COLO829 (cell line): ENCODE measurements at regions not wholly inside any gene's neighbourhood (a gene's known extent, or its start where the extent isn't known, plus 50 kb on each side); places are given as distances from the start of the nearest gene placed in this dataset.
"Not testable (repeated sequence)": the region's sequence is repeated elsewhere in the genome, so short reads cannot be mapped to it uniquely, and the experiment has no call there.

Experiments used
- DNase-seq: peaks from one replicate; pipeline ENCODE4 v3.0.0; 2012; ENCODE audit warnings: low spot score

DNA sequence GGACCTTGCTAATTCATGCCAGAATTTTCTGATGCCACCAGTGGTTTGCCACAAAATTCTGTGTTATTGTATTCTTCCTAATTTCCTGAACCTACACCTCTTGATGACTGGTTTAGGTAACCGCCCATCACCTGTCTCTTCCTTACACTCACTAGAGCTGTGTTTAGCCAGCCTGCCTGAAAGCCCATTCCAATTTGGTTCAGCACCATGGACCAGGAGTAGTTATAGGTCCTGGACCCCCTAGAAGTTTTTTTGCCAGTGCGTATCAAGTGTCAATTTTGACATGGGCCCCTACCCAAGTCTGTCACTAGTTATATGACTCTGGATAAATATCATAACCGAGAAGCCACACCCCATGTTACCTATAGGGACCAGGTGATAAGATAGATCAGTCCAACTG, 94.0 kb upstream of the NAP1L1 start:
- no peak for DNase-seq

DNA sequence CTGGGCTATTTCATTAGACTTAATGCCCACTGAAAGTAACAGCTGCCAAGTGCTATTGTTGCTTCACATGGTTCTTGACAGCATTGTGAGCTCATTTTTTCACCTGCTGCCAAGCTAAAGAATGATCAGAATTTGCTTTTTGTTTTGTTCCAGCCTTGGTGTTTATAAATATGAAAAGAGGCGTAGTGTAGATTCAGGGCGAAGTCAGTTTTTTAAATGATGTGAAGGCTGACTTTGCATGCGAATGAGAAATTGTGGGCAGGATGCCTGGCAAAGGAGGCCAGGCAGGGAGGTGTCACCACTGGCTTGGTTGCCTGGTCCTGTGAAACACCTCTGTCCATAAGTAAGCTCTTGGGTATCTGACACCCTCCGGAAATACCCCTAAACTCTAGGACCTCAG, 93.3 kb upstream of the NAP1L1 start:
- DNase-seq: no peak

DNA sequence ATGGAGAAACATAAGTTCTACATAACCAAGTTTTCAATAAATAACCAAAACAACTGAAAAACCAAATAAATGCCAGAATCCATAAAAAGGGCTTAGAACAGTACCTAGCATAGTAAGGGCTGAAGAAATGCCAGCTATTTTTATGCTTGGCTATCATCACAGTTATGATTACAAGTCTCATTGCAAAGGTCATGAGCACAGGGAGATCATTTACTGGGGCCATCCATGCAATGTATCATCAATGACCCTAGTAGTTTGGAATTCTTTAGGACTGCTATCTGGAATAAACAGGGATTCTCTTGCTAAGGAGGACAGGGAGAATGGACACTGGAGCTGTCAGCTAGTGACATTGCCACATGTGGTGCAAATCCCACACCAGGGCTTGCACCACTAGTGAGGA, 92.5 kb upstream of the NAP1L1 start:
- DNase-seq: peak; percentile 18

DNA sequence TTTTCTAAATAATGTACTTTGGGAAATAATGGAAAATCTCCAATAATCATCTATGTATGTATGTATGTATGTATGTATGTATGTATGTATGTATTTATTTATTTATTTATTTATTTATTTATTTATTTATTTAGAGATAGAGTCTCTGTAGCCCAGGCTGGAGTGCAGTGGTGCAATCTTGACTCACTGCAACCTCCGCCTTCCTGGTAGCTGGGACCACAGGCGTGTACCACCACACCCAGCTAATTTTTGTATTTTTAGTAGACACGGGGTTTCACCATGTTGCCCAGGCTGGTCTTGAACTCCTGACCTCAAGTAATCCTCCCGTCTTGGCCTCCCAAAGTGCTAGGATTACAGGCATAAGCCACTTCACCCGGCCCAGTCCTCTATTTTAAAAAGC, 91.5 kb upstream of the NAP1L1 start:
- DNase-seq: not testable (repeated sequence)

DNA sequence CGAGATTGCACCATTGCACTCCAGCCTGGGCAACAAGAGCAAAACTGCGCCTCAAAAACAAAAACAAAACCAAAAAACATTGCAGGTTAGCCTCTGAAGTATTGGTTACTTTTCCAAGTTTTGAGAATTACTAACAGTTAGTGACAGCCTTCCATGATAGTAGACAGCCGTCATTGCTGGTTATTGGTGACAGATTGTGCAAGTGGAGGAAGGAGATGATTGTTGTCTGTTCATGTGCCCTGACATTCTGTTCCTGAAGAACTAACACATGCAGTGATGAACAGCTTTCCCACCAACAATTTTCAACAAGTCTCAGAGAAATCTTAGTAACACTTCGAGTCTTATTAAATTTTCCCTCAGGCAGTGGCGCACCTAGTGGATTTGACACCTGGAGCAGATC, 89.3 kb upstream of the NAP1L1 start:
- DNase-seq: no peak

DNA sequence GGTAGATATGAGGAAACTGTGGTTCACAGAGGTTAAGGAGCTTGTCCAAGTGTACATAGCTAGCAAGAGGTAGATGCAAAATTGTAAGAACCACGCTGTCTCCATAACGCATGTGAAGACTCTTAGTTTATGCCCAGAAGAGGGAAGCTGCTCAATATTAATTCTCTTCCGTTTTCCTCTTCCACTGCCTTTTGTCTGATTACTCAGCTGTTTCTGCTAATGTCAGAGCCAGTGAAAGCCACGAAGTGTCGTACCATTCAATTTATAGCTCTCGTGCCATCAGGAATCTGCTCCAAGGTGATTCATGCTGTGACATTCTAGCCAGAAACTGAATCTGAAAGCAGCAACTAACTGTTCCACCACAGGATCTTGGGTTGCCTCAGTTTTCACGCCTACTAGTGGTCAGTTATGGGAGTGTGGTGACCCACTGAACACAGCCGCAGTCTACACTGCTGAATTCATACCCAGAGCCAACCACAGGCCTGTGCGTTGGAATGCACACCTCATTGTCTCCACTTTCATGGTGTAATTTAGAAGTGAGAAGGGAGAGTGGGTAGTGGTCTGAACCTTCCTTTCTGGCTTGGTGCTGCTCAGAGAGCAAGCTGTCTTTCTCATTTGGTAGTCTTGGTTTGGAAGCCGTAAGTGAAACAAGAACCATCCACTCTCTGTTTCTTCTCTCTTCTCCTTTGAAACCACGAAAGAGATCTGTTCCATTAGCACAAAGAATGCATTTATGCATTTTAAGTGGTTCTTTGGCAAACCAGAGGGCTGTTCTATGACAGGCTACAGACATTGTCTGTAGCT, 74.2 kb upstream of the NAP1L1 start:
- DNase-seq: peak; percentile 25

DNA sequence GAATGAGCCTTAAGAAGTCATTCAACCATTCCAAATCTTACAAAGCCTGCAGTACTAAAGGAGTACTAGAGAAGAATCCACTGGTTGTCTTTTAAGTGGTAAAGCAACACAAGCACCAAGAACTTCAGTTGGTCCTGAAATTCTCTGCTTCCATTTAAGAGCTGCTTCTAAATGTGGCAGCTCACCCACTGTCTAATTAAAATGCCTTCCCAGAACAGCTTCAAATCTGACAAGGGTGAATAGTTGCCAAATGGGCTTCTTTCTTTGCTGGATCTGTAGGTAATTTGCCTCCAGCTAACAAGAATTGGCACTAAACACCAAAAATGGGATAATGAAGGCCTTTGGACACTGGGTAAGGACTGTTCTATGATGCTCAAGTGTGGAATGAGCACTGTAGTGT, 72.2 kb upstream of the NAP1L1 start:
- DNase-seq: no peak

DNA sequence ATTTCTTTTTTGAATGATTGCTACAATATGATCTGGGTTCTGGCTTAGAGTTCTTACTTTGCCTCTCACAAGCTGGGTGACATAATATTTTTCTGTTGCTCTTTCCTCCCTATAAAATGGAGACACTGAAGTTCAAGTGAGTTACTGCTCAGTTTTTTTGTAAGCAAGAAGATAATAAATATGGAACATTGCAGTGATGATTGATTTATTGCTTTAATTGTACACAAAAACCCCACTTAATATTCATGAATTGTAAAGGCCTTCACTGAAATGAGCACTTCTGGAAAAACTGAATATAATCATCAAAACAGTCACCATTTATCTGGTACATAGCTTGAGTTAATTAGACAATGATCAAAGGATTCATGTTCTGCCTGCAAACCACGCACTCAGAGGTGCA, 71.8 kb upstream of the NAP1L1 start:
- DNase-seq: no peak

DNA sequence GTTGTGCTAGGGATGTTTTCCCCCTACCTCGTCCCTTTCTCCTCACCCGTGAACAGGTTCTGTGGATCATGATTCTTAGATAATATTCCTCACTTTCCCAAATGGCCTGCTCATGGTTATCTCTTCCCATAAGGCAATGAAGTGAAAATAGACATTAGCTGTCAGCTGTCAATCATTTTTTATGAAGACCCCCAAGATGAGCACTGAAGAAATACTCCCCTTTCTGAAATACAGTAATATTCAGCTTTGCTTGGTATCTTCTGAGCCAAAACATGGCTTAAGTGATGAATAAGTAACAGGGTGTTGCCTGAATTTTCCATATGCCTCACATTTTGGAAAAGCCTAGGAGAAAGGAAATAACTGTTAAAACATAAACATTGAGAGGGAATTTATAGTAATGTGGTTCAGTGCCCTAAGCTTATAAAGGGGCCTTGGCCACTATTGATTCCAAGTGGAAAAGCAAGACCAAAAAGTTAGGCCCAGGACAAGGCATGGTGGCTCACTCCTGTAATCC, 70.7 kb upstream of the NAP1L1 start:
- DNase-seq: no peak

DNA sequence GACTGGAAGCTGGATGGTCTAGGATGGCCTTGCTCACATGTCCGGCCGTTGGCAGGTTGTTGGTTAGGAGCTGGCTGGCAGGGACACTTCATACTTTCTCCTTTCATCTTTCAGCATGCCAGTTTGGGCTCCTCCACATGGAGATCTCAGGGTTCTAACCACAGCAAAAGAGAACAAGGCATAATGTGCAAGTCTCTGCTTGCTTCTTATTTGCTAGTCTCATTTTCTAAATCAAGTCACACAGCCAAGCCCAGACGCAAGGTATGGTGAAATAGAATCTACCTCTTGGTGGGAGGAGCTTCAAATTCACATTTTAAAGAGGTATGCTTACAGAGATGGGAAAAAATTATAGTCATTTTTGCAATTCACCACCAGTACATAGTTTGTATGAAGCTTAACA, 69.1 kb upstream of the NAP1L1 start:
- no peak for DNase-seq

DNA sequence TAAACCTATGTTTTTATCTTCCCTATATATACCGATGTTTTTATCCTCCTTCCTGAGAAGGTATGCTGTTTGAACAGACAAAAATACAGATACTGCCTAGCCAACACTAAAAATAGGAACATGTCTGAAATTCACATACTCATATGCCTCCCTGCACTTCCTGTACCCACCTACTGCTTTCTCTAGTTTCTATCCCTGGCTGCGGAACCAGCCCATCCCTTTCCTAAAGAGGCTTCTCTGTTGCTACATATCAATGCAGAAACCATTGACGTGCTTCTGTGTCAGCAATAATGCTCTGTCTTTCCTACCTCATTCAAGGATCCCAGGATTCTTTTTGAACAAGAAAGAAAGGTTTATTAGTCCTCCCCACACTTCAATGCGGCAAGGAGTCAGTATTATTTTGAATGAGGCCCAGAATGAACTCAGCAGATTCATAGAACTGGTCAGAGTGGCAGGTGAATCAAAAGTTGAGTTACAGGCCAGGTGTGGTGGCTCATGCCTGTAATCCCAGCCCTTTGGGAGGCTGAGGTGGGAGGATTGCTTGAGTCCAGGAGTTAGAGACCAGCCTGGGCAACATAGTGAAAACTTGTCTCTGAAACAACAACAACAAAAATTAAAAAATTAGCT, 67.8 kb upstream of the NAP1L1 start:
- DNase-seq: no peak

DNA sequence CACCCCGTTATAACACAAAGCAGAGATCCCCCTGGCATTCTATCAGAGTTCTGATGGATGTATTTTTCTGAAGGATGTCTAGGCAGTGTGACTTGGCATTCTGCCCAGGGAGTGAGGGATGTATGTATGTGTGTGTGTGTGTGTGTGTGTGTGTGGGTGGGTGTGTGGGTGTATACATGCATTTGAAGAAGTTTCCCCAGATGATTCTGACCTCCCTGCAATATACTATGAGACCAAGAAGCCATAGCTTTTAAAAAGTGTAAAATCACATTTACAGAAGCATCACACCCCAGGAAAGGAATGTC, 59.7 kb upstream of the NAP1L1 start:
- DNase-seq: no peak

DNA sequence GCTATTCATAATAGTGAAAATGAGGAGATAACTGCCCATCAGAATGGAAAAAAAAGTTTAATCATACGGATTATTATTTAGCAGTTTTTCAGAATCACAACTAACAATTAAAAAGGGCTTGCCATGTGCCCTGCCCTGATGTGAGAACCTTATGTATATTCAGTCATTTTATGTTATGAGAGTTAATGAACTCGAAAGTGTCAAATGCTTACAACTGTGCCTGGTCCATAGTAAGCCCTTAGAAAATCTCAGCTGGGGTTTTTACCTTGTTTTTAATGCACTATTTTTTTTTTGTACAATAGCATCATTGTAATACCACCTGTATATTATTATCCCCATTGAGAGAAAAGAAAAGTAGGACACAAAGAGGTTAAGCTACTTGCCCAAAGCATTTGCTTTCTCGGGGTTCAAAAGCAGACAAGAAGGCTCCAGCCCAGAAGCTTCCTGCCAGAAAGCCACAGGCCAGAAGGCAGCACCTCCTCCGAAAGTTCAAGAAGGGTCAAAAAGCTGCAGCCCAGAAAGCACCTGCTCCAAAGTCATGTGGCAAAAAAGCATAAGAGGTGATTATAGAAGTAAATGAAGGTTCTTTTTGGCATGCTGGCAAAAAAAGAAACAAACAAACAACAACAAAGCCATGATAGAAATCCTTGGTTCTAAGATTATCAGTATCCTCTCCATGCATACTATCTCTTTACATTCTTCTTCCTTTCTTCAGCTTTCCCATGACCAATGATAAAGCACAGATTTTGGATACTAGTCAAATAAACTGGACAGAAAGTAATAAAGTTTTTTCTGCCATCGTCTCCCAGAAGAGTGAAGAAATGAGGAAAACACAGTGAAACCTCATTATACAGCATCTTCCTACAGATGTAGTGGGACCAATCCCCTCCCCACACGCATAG, 59.1 kb upstream of the NAP1L1 start:
- no peak for DNase-seq

DNA sequence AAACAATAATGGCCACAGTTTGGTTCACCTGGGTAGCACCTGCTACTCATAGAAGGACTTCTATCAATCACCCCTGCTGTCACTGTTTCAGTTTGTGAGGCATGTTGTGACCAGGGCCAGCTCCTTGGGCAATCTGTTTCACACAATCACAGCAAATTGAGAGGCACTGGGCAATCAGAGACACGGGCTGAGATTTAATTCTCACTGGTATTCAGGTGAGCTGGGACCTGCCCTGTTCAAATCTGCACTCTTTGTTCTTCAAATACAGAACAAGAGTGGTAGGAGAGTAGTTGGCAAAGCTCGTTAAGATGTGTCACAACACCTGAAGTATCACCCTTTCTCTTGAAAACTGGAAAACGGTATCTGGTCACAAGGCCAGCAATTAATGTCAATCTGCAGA, 57.8 kb upstream of the NAP1L1 start:
- no peak for DNase-seq

DNA sequence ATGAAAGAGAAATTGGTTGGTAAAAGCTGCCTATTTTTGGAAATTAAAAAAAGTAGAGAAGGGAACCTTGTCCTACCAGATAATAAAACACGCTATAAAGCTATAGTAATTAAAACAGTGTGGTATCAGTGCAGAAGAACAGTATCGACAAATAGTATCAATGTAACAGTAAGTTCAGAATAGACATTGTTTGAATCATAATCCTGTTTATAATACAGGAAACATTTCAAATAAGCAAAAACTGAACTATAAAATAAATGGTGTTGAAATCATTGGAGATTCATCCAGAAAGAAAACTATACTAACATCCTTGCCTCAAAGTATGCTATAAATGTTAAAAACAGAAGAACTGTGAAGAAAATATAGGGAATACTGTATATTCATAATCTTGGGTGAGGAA, 54.2 kb upstream of the NAP1L1 start:
- DNase-seq: no peak

DNA sequence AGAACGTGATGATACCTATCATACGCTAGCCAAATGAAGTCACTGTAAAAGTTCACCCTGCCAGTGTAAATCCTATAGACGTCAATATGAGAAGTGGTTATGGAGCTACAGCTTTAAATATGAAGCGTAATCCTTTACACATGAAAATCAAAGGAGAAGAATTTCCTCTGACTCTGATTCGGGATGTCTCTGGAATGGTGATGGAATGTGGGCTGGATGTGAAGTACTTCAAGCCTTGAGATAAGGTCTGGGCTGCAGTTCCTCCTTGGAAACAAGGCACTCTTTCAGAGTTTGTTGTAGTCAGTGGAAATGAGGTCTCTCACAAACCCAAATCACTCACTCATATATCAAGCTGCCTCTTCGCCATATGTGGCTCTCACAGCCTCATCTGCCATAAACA, 53.1 kb upstream of the NAP1L1 start:
- DNase-seq: no peak

DNA sequence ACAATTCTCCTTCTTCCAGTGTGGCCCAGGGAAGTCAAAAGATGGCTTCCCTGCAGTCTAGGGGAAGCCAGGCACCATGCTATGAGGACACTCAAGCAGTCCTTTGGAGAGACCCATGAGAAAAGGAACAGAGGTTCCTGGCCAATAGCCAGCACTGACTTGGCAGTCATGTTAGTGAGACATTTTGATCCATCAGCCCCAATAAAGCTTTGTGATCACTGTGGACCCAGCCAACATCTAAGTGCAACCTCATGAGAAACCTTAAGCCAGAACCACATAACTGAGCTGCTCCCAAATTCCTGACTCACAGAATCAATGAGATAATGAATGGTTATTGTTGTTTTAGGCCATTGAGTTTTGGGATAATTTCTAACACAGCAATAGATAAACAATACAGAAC, 51.0 kb upstream of the NAP1L1 start:
- no peak for DNase-seq
